ENCODE measurements at regions not wholly inside any gene's neighbourhood (a gene's known extent, or its start where the extent isn't known, plus 50 kb on each side); places are given as distances from the start of the nearest gene placed in this dataset.

GRCh38 chr1:217153361-217153760, 430.1 kb upstream of the ESRRG start:
- no peak overlapping the region for H4K8ac ChIP-seq (ENCODE audit: low read depth in 2 of 2, low read length in 2 of 2)
- H3K56ac ChIP-seq (ENCODE audit: extremely low read depth, insufficient read depth, low read length): no peak overlapping the region
- intact Hi-C loops (cut with micrococcal nuclease) (loop anchor here (5.0 kb wide), 1 partner anchor 381 kb away; no protein-coding TSS in a partner anchor), dilution Hi-C loops (cut with HindIII; ENCODE audit: low sequenced_read_pairs, unreplicated experiment) (no loop called here), in situ Hi-C loops (cut with MboI; ENCODE audit: low sequenced_read_pairs) (no loop called here)
- H3K4me1 ChIP-seq (ENCODE audit: control insufficient read depth, insufficient read depth, low read length): no peaks in the 10 kb centered on the region
- H2BK15ac ChIP-seq (ENCODE audit: low read depth, low read length): no peak overlapping the region
- no peaks in the 10 kb centered on the region for H3K79me1 ChIP-seq (ENCODE audit: low read depth in 1 of 2, low read length in 2 of 2)
- no peak overlapping the region for H4K91ac ChIP-seq (ENCODE audit: insufficient read depth, low read depth, low read length)
- H2AK5ac ChIP-seq (ENCODE audit: low read depth, low read length): no peak overlapping the region
- H2AFZ ChIP-seq (replicated peaks; ENCODE audit: low read length, poor library complexity): no peak overlapping the region
- BruUV-seq (replicated peaks): no TSS peak
- no CpG with 5 or more reads among the region's 4 CpGs for WGBS, 2 experiments (ENCODE audit: extremely low coverage in 2 of 2, insufficient read length in 1 of 2)
- no peaks in the 10 kb centered on the region for H4K20me1 ChIP-seq (ENCODE audit: insufficient read depth, low read length)
- H3K4me3 ChIP-seq (ENCODE audit: insufficient read depth, low read depth, low read length): no peak overlapping the region
- no peak overlapping the region for H2BK120ac ChIP-seq (ENCODE audit: low read depth, low read length)
- H2BK20ac ChIP-seq (ENCODE audit: low read depth, low read length): no peak overlapping the region
- H2AK9ac ChIP-seq (replicated peaks; ENCODE audit: low read depth, low read length, poor library complexity): no peak overlapping the region
- H4K5ac ChIP-seq (ENCODE audit: low read depth, low read length): no peak overlapping the region
- no peaks in the 10 kb centered on the region for H3K36me3 ChIP-seq (ENCODE audit: control insufficient read depth, insufficient read depth, low read length)
- DNase-seq (no peak), ATAC-seq (ENCODE audit: low read depth) (no peak)
- no peak overlapping the region for H3K27ac ChIP-seq (ENCODE audit: insufficient read depth, low read length)
- POLR2A ChIA-PET (ENCODE audit: unreplicated experiment): no interaction called here
- no peaks in the 10 kb centered on the region for H3K9me1 ChIP-seq (ENCODE audit: insufficient read depth, low read length)
- H2BK5ac ChIP-seq (ENCODE audit: low read depth, low read length, poor library complexity, severe bottlenecking): no peak overlapping the region
- H3K9me3 ChIP-seq (ENCODE audit: control insufficient read depth, insufficient read depth, low read length): no peaks in the 10 kb centered on the region
- H3K4ac ChIP-seq (ENCODE audit: low read depth, low read length): no peak overlapping the region
- H3K18ac ChIP-seq (ENCODE audit: low read depth, low read length): no peak overlapping the region
- no peak for TF ChIP-seq RCOR1 (IDR thresholded peaks at IDR 0.05; ENCODE audit: insufficient replicate concordance, low read length)
- TF ChIP-seq USF2 (IDR thresholded peaks at IDR 0.05; ENCODE audit: low read depth, low read length): no peak
- TF ChIP-seq ELK1 (IDR thresholded peaks at IDR 0.05; ENCODE audit: borderline replicate concordance, low read depth, low read length): no peak
- TF ChIP-seq MAFK (IDR thresholded peaks at IDR 0.05; ENCODE audit: low read depth, low read length): no peak
- no peak for TF ChIP-seq BHLHE40 (IDR thresholded peaks at IDR 0.05; ENCODE audit: low read depth, low read length)
- TF ChIP-seq CTCF (conservative IDR thresholded peaks at IDR 0.05; ENCODE audit: low read depth, low read length): no peak
- H3K14ac ChIP-seq (replicated peaks; ENCODE audit: low read depth, low read length): no peak overlapping the region
- no peak overlapping the region for H3K4me2 ChIP-seq (ENCODE audit: low read depth, low read length)
- H3K23ac ChIP-seq (ENCODE audit: low read depth, low read length): no peak overlapping the region
- H3K27me3 ChIP-seq (ENCODE audit: control insufficient read depth, insufficient read depth, low read length): no peaks in the 10 kb centered on the region
- CTCF ChIA-PET: no interaction called here
- no peak overlapping the region for H3K9ac ChIP-seq (ENCODE audit: low read depth, low read length)

Measured in IMR-90 (cell line).